ENCODE measurements at regions not wholly inside any gene's neighbourhood (a gene's known extent, or its start where the extent isn't known, plus 50 kb on each side); places are given as distances from the start of the nearest gene placed in this dataset.

DNA sequence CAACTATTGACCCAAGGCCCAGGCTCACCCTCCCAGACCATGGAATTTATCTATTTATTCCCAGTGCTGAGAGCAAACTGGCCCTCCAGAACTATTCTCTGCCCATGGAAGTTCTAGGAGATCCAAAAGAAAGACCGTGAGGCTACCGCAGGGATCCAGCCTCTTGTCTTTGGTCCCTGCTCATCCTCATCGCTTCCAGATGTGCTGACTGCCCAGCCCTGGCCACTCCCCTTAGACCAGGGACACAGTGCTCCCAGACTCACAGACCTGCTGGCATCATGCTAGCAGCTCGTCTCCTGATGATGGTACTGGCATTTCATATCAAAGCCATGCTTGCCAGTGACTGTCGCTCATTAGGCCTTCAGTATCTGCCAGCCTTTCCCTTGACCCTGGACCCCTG, 405.7 kb upstream of the PPP2R3A start:
- H3K23ac ChIP-seq (ENCODE audit: low read depth, low read length) = no peak overlapping the region
- H3K27ac ChIP-seq (ENCODE audit: insufficient read depth, low read length) = no peak overlapping the region
- no peak overlapping the region for H2AK9ac ChIP-seq (replicated peaks; ENCODE audit: low read depth, low read length, poor library complexity)
- H3K79me1 ChIP-seq (ENCODE audit: low read depth in 1 of 2, low read length in 2 of 2) = no peaks in the 10 kb centered on the region
- H4K20me1 ChIP-seq (ENCODE audit: insufficient read depth, low read length) = no peaks in the 10 kb centered on the region
- no peak overlapping the region for H2AFZ ChIP-seq (replicated peaks; ENCODE audit: low read length, poor library complexity)
- no peak overlapping the region for H3K4me2 ChIP-seq (ENCODE audit: low read depth, low read length)
- DNase-seq (no peak), ATAC-seq (ENCODE audit: low read depth) (no peak)
- no TSS peak for BruUV-seq (replicated peaks)
- no peak overlapping the region for H3K9ac ChIP-seq (ENCODE audit: low read depth, low read length)
- dilution Hi-C loops (cut with HindIII; ENCODE audit: low sequenced_read_pairs, unreplicated experiment) (no loop called here), in situ Hi-C loops (cut with MboI; ENCODE audit: low sequenced_read_pairs) (no loop called here), intact Hi-C loops (cut with micrococcal nuclease) (no loop called here)
- no peak overlapping the region for H3K4ac ChIP-seq (ENCODE audit: low read depth, low read length)
- H2AK5ac ChIP-seq (ENCODE audit: low read depth, low read length) = no peak overlapping the region
- H3K27me3 ChIP-seq (ENCODE audit: control insufficient read depth, insufficient read depth, low read length) = no peaks in the 10 kb centered on the region
- no peak overlapping the region for H2BK15ac ChIP-seq (ENCODE audit: low read depth, low read length)
- no peak overlapping the region for H2BK5ac ChIP-seq (ENCODE audit: low read depth, low read length, poor library complexity, severe bottlenecking)
- H3K9me1 ChIP-seq (ENCODE audit: insufficient read depth, low read length) = no peaks in the 10 kb centered on the region
- ChIA-PET CTCF (no interaction called here), POLR2A (ENCODE audit: unreplicated experiment) (no interaction called here)
- no peak overlapping the region for H2BK20ac ChIP-seq (ENCODE audit: low read depth, low read length)
- H3K4me1 ChIP-seq (ENCODE audit: control insufficient read depth, insufficient read depth, low read length) = no peaks in the 10 kb centered on the region
- H4K5ac ChIP-seq (ENCODE audit: low read depth, low read length) = no peak overlapping the region
- no peak overlapping the region for H4K91ac ChIP-seq (ENCODE audit: insufficient read depth, low read depth, low read length)
- no peak overlapping the region for H3K18ac ChIP-seq (ENCODE audit: low read depth, low read length)
- H3K14ac ChIP-seq (replicated peaks; ENCODE audit: low read depth, low read length) = no peak overlapping the region
- no peak for TF ChIP-seq FOS (IDR thresholded peaks at IDR 0.05; ENCODE audit: low read depth, low read length)
- TF ChIP-seq POLR2A (IDR thresholded peaks at IDR 0.05; ENCODE audit: low read depth, low read length) = no peak
- no peak for TF ChIP-seq MAZ (IDR thresholded peaks at IDR 0.05; ENCODE audit: borderline replicate concordance, low read depth, low read length)
- no peak for TF ChIP-seq RCOR1 (IDR thresholded peaks at IDR 0.05; ENCODE audit: insufficient replicate concordance, low read length)
- TF ChIP-seq NFE2L2 (IDR thresholded peaks at IDR 0.05; ENCODE audit: low read depth, low read length) = no peak
- TF ChIP-seq MAFK (IDR thresholded peaks at IDR 0.05; ENCODE audit: low read depth, low read length) = no peak
- no peak for TF ChIP-seq USF2 (IDR thresholded peaks at IDR 0.05; ENCODE audit: low read depth, low read length)
- no peak for TF ChIP-seq CEBPB (IDR thresholded peaks at IDR 0.05; ENCODE audit: low read depth, low read length)
- TF ChIP-seq, protein P1, sequence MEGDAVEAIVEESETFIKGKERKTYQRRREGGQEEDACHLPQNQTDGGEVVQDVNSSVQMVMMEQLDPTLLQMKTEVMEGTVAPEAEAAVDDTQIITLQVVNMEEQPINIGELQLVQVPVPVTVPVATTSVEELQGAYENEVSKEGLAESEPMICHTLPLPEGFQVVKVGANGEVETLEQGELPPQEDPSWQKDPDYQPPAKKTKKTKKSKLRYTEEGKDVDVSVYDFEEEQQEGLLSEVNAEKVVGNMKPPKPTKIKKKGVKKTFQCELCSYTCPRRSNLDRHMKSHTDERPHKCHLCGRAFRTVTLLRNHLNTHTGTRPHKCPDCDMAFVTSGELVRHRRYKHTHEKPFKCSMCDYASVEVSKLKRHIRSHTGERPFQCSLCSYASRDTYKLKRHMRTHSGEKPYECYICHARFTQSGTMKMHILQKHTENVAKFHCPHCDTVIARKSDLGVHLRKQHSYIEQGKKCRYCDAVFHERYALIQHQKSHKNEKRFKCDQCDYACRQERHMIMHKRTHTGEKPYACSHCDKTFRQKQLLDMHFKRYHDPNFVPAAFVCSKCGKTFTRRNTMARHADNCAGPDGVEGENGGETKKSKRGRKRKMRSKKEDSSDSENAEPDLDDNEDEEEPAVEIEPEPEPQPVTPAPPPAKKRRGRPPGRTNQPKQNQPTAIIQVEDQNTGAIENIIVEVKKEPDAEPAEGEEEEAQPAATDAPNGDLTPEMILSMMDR (conservative IDR thresholded peaks at IDR 0.05; ENCODE audit: low read depth, low read length) = no peak
- TF ChIP-seq MXI1 (IDR thresholded peaks at IDR 0.05; ENCODE audit: borderline replicate concordance, low read depth, low read length) = no peak
- no peak for TF ChIP-seq RFX5 (IDR thresholded peaks at IDR 0.05; ENCODE audit: low read depth, low read length)
- TF ChIP-seq RAD21 (IDR thresholded peaks at IDR 0.05; ENCODE audit: low read length) = no peak
- no peak for TF ChIP-seq SMC3 (IDR thresholded peaks at IDR 0.05; ENCODE audit: low read depth, low read length)
- TF ChIP-seq CHD1 (IDR thresholded peaks at IDR 0.05; ENCODE audit: low read depth, low read length) = no peak
- TF ChIP-seq, protein P2, sequence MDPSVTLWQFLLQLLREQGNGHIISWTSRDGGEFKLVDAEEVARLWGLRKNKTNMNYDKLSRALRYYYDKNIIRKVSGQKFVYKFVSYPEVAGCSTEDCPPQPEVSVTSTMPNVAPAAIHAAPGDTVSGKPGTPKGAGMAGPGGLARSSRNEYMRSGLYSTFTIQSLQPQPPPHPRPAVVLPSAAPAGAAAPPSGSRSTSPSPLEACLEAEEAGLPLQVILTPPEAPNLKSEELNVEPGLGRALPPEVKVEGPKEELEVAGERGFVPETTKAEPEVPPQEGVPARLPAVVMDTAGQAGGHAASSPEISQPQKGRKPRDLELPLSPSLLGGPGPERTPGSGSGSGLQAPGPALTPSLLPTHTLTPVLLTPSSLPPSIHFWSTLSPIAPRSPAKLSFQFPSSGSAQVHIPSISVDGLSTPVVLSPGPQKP (IDR thresholded peaks at IDR 0.05; ENCODE audit: borderline replicate concordance, low read depth, low read length) = no peak
- TF ChIP-seq BHLHE40 (IDR thresholded peaks at IDR 0.05; ENCODE audit: low read depth, low read length) = no peak
- no peak overlapping the region for H3K4me3 ChIP-seq (ENCODE audit: insufficient read depth, low read depth, low read length)
- no peaks in the 10 kb centered on the region for H3K36me3 ChIP-seq (ENCODE audit: control insufficient read depth, insufficient read depth, low read length)
- H2BK120ac ChIP-seq (ENCODE audit: low read depth, low read length) = no peak overlapping the region
- no peaks in the 10 kb centered on the region; the same call in 1 of the 2 replicates for H3K9me3 ChIP-seq (ENCODE audit: control insufficient read depth, insufficient read depth, low read length)
- H4K8ac ChIP-seq (ENCODE audit: low read depth in 2 of 2, low read length in 2 of 2) = no peak overlapping the region
- H3K56ac ChIP-seq (ENCODE audit: extremely low read depth, insufficient read depth, low read length) = no peak overlapping the region; the same call in 1 of the 2 replicates
- WGBS, 2 experiments (ENCODE audit: extremely low coverage in 2 of 2, insufficient read length in 1 of 2) = 81% methylated on average over 5 of the region's 5 CpGs; no CpG with 5 or more reads in 1 of the 2 experiments
